Activated CD4-positive, CD25-positive, alpha-beta regulatory T cell (primary cell): ENCODE measurements at regions not wholly inside any gene's neighbourhood (a gene's known extent, or its start where the extent isn't known, plus 50 kb on each side); places are given as distances from the start of the nearest gene placed in this dataset.

Experiments used
- DNase-seq, 4 experiments: peaks; one replicate each; lab custom pipeline; 2025; lab: John Stamatoyannopoulos, UW

- DNase-seq, result no peak
Measured at GRCh38 chr12:90321369-90321768, 612.7 kb upstream of the ATP2B1 start.

- no peak for DNase-seq
Measured at GRCh38 chr12:90311561-90311960, 602.9 kb upstream of the ATP2B1 start.

GRCh38 chr12:90305379-90305778, 596.7 kb upstream of the ATP2B1 start:
- no peak for DNase-seq

DNA sequence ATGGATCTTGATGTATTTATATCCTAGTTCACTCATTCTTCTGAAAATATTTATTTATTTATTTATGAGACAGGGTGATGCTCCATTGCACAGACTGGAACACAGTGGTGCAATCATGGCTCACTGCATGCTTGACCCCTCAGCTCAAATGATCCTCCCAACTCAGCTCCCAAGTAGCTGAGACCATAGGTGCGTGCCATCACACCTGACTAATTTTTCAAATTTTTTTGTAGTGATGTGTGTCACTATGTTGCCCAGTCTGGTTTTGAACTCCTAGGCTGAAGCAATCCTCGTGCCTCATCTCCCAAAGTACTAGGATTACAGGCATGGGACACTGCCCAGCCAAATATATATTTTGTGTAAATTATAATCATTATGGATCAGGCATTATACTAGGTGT, 595.6 kb upstream of the ATP2B1 start:
- DNase-seq, result no peak

GRCh38 chr12:90303771-90304170, 595.1 kb upstream of the ATP2B1 start:
- no peak for DNase-seq

DNA sequence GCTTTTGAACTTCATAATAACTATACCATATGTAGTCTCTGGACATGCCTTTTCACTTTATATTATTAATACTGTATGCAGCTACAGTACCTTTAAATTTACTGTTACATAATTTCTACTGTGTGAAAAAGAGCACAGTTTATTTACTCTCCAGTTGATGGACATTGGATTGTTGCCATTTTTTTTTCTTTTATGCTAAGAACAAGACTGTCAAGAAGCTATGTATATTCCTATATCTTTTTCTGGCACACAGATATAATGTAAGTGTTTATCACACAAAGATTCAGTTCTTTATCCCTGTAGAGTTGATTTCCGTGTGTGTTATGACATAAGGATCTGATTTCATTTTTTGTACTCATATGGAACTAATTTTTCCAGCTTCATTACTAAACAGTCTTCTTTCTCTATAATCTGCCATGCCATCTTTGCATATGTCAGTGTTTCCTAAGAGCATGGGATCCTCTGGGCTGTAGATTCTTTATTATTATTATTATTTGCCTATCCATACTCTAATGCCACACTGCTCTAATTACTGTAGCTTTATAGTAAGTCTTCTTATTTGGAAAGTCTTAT, 593.0 kb upstream of the ATP2B1 start:
- DNase-seq, result no peak

GRCh38 chr12:90301095-90301494, 592.5 kb upstream of the ATP2B1 start:
- DNase-seq, result no peak

DNA sequence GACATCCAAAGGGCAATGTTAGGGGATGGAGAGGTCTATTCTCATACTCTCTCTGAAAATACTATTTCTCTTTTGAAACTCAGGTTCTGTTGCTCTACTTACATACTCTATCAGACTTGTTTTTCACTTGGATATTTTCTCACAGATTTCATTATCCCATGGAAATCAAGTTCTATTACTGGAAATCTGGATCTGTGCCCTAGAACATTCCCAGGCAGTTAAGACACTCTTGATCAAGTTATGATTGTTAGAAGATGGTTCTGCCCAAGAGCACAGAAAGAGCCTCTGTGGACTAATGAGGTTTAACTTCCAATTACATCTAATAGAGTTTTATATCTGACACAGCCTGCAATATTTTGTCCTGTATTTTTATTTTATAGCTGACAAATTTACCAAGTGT, 591.0 kb upstream of the ATP2B1 start:
- DNase-seq, result no peak

- DNase-seq, result no peak
Measured at GRCh38 chr12:90299121-90299520, 590.5 kb upstream of the ATP2B1 start.

- no peak for DNase-seq
Measured at GRCh38 chr12:90298289-90298948, 589.8 kb upstream of the ATP2B1 start.

- DNase-seq, result no peak
Measured at GRCh38 chr12:90295858-90296257, 587.2 kb upstream of the ATP2B1 start.

- no peak for DNase-seq
Measured at GRCh38 chr12:90292183-90292582, 583.5 kb upstream of the ATP2B1 start.

DNA sequence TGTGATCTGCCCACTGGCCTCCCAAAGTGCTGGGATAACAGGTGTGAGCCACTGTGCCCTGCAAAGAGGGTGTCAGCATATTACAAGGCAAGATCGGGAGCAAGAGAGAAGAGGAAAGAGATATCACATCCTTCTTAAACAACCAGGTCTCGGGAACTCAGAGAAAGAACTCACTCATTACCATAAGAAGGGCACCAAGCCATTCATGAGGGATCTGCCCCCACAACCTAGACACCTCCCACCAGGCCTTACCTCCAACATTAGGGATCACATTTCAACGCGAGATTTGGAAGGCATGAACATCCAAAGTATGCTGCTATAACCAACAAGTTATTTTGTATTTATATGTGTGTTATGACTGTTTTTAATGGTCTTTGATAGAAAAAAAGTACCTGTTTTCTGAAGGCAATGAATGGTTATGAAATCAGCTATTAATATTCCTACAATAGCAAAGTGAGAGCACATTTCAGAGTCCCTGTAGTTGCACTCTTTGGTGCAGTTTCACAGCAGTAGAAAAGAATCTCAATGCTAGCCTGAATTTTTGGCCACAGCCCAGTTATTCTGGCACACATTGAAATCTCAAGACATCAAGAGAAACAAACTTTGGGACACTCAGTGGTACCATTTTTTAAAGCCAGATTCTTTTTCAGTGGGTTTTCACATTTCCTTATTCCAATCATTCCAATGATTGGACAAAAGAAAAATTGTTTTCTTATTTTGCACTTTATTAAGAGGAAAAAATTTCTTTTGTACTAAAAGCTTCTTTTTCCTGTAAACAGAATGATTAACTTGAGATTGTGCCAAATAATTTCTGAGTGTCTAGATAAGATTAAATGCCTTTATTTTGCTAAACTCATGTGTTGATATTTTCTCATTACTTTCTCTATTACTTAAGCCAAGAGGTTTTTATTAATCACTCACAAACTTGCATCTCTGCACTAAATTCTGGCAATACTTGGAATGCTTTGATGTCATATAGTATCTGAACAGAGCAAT, 582.6 kb upstream of the ATP2B1 start:
- DNase-seq, result no peak

- DNase-seq, result no peak
Measured at GRCh38 chr12:90287585-90287984, 578.9 kb upstream of the ATP2B1 start.

DNA sequence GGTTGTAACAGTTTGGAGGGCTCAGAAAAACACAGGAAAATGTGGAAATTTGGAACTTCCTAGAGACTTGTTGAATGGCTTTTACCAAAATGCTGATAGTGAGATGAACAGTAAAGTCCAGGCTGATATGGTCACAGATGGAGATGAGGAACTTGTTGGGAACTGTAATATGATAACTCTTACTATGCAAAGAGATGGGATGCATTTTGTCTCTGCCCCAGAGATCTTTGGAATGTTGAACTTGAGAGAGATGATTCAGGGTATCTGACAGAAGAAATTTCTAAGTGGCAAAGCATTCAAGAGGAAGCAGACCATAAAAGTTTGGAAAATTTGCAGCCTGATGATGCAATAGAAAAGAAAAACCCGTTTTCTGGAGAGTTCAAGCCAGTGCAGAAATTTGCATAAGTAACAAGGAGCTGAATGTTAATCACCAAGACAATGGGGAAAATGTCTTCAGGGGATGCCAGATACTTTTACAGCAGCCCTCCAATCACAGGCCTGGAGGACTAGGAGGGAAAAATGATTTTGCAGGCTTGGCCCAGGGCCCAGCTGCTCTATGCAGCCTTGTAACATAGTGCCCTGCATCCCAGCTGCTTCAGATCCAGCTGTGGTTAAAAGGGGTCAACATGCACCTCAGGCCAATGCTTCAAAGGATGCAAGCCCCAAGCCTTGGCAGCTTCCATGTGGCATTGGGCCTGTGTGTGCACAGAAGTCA, 572.7 kb upstream of the ATP2B1 start:
- DNase-seq, result no peak

GRCh38 chr12:90280564-90281058, 572.0 kb upstream of the ATP2B1 start:
- no peak for DNase-seq

- no peak for DNase-seq
Measured at GRCh38 chr12:90280033-90280432, 571.4 kb upstream of the ATP2B1 start.

- DNase-seq, result no peak
Measured at GRCh38 chr12:90275088-90275487, 566.5 kb upstream of the ATP2B1 start.

GRCh38 chr12:90274407-90274806, 565.8 kb upstream of the ATP2B1 start:
- no peak for DNase-seq

DNA sequence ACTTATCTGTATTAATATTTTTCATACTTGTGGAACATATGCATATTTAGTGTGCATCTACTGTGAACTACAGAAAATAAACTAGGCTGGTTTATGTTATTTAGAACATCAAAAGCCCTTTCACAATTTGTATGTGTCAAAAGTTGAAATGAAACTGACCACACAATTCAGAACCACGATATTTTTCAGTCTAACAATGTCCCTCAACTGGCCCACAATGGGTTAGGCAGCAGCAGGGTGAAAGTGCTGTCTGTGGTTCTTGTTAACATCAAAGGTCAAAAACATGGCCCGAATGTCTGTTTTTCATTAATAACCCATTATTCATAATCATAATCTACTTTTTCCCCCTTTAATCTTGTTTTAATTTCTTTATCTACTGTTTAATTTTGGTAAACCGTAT, 559.9 kb upstream of the ATP2B1 start:
- DNase-seq, result no peak

DNA sequence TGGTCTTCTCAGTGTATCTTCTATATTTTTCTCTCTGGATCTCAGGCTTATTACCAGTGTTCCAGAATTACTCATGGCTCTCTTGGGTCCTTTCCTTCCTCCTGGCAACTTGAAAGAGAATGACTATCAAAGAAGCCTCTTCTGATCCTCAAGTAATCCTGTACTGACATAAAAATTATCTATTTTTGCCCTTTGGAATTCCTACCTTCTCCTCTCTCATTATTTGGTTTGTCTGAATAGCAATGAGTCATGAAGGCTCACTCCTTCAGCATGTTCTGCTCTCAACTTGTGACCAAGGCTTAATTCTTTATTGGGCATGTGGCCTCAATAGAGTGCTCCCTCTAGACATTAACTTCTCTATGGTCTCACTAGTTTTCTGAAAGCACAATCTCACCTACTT, 553.6 kb upstream of the ATP2B1 start:
- DNase-seq, result no peak

- DNase-seq, result no peak
Measured at GRCh38 chr12:90261283-90261682, 552.6 kb upstream of the ATP2B1 start.
